ENCODE measurements at regions not wholly inside any gene's neighbourhood (a gene's known extent, or its start where the extent isn't known, plus 50 kb on each side); places are given as distances from the start of the nearest gene placed in this dataset.

GRCh38 chr6:40713002-40713719 lies 126.0 kb upstream of the LRFN2 start:
- peaks cover 3% of the 10 kb centered on the region for H3K27me3 Mint-ChIP-seq
- no peak for ATAC-seq (ENCODE audit: low read depth in 2 of 2)
- no peak overlapping the region for H3K4me3 ChIP-seq (ENCODE audit: low read depth, low read length)

GRCh38 chr6:40710626-40711330 lies 123.6 kb upstream of the LRFN2 start:
- DNase-seq: no peak
- no peak overlapping the region for H3K4me3 ChIP-seq (ENCODE audit: low read depth, low read length)
- no peaks in the 10 kb centered on the region for H3K36me3 ChIP-seq (ENCODE audit: control insufficient read depth, insufficient read depth, low read length)
- Mint-ChIP-seq H3K4me1 (no peaks in the 10 kb centered on the region), H3K27me3 (peaks cover 7% of the 10 kb centered on the region), H3K9me3 (peaks cover 0 to 4% (median 0%) of the 10 kb centered on the region in 7 donors), H3K27ac (no peak overlapping the region), H3K4me3 (no peak overlapping the region), H3K36me3 (no peaks in the 10 kb centered on the region)
- no peak overlapping the region for H3K27ac ChIP-seq (ENCODE audit: insufficient read depth, low read length, poor library complexity, severe bottlenecking)
- H3K4me1 ChIP-seq (ENCODE audit: control insufficient read depth, insufficient read depth, low read length, poor library complexity, severe bottlenecking): no peaks in the 10 kb centered on the region
- ATAC-seq (ENCODE audit: low read depth in 2 of 2): no peak
- H3K9me3 ChIP-seq (ENCODE audit: control insufficient read depth in 2 of 2, low read length in 2 of 2): no peaks in the 10 kb centered on the region
- H3K27me3 ChIP-seq (ENCODE audit: control insufficient read depth, insufficient read depth, low read length): no peaks in the 10 kb centered on the region

More at GRCh38 chr6:40713002-40713719, 126.0 kb upstream of the LRFN2 start:
- H3K36me3 Mint-ChIP-seq: no peaks in the 10 kb centered on the region
- peaks cover 0 to 3% (median 0%) of the 10 kb centered on the region in 7 donors for H3K9me3 Mint-ChIP-seq
- no peaks in the 10 kb centered on the region for H3K27me3 ChIP-seq (ENCODE audit: control insufficient read depth, insufficient read depth, low read length)
- no peak for DNase-seq
- no peak overlapping the region for H3K27ac ChIP-seq (ENCODE audit: insufficient read depth, low read length, poor library complexity, severe bottlenecking)
- no peaks in the 10 kb centered on the region for H3K4me1 ChIP-seq (ENCODE audit: control insufficient read depth, insufficient read depth, low read length, poor library complexity, severe bottlenecking)
- no peak overlapping the region for H3K27ac Mint-ChIP-seq
- H3K36me3 ChIP-seq (ENCODE audit: control insufficient read depth, insufficient read depth, low read length): no peaks in the 10 kb centered on the region
- no peaks in the 10 kb centered on the region for H3K9me3 ChIP-seq (ENCODE audit: control insufficient read depth in 2 of 2, low read length in 2 of 2)
- no peaks in the 10 kb centered on the region for H3K4me1 Mint-ChIP-seq
- no peak overlapping the region for H3K4me3 Mint-ChIP-seq

DNA sequence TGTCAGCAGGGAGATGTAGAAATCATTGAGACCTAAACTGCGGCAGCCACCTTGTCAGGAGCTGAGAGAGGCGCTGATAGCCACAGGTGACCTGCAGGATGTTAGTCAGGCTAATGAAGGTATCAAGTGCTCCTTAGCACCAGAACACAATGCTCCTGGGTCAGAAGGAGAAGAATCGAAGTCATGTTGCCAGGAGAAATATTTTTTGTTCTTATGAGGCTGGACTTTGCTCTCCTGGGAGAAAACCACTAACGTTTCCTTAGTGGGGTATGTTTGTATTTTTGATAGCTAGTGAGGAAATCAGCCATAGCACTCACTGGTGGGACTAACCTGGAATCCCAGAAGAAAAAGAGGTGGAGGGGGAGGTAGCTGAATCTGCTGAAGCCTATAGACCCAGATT lies 120.9 kb upstream of the LRFN2 start:
- H3K27ac Mint-ChIP-seq: no peak overlapping the region
- H3K9me3 ChIP-seq (ENCODE audit: control insufficient read depth in 2 of 2, low read length in 2 of 2): no peaks in the 10 kb centered on the region
- peaks cover 0 to 2% (median 0%) of the 10 kb centered on the region in 7 donors for H3K9me3 Mint-ChIP-seq
- H3K4me3 ChIP-seq (ENCODE audit: low read depth, low read length): no peak overlapping the region
- no peaks in the 10 kb centered on the region for H3K4me1 Mint-ChIP-seq
- peaks cover 7% of the 10 kb centered on the region for H3K27me3 Mint-ChIP-seq
- ATAC-seq (ENCODE audit: low read depth in 2 of 2) (no peak), DNase-seq (no peak)
- H3K27ac ChIP-seq (ENCODE audit: insufficient read depth, low read length, poor library complexity, severe bottlenecking): no peak overlapping the region
- no peaks in the 10 kb centered on the region for H3K4me1 ChIP-seq (ENCODE audit: control insufficient read depth, insufficient read depth, low read length, poor library complexity, severe bottlenecking)
- no peak overlapping the region for H3K4me3 Mint-ChIP-seq
- no peaks in the 10 kb centered on the region for H3K27me3 ChIP-seq (ENCODE audit: control insufficient read depth, insufficient read depth, low read length)
- no peaks in the 10 kb centered on the region for H3K36me3 Mint-ChIP-seq
- no peaks in the 10 kb centered on the region for H3K36me3 ChIP-seq (ENCODE audit: control insufficient read depth, insufficient read depth, low read length)

GRCh38 chr6:40706178-40706577 lies 119.0 kb upstream of the LRFN2 start:
- H3K27me3 Mint-ChIP-seq: peaks cover 13% of the 10 kb centered on the region
- Histone ChIP-seq H3K9me3 (ENCODE audit: control insufficient read depth in 2 of 2, low read length in 2 of 2) (no peaks in the 10 kb centered on the region), H3K27ac (ENCODE audit: insufficient read depth, low read length, poor library complexity, severe bottlenecking) (no peak overlapping the region), H3K36me3 (ENCODE audit: control insufficient read depth, insufficient read depth, low read length) (no peaks in the 10 kb centered on the region), H3K4me3 (ENCODE audit: low read depth, low read length) (no peak overlapping the region), H3K27me3 (ENCODE audit: control insufficient read depth, insufficient read depth, low read length) (no peaks in the 10 kb centered on the region), H3K4me1 (ENCODE audit: control insufficient read depth, insufficient read depth, low read length, poor library complexity, severe bottlenecking) (no peaks in the 10 kb centered on the region)
- H3K9me3 Mint-ChIP-seq: peaks cover 0 to 2% (median 0%) of the 10 kb centered on the region in 7 donors
- no peaks in the 10 kb centered on the region for H3K36me3 Mint-ChIP-seq
- no peak overlapping the region for H3K4me3 Mint-ChIP-seq
- no peaks in the 10 kb centered on the region for H3K4me1 Mint-ChIP-seq
- DNase-seq (no peak), ATAC-seq (ENCODE audit: low read depth in 2 of 2) (no peak)
- no peak overlapping the region for H3K27ac Mint-ChIP-seq

DNA sequence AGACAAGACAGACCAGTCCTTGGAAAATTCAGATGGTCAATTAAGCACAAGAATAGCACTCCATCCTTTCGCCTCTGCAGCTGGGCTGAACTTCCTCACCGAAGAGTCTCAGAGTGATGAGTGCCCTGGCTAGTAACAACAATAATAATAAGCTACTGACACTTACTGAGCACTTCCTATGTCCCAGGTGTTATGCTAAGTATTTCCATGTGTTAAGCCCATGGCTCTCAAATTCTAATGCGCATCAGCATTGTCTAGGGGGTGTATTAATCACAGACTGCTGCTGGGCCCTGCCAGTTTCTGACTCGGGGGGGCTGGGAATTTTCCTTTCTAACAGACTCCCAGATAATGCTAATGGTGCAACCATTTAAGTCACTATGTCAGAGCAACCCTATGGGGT lies 118.2 kb upstream of the LRFN2 start:
- Mint-ChIP-seq H3K4me1 (no peaks in the 10 kb centered on the region), H3K9me3 (peaks cover 0 to 2% (median 0%) of the 10 kb centered on the region in 7 donors), H3K36me3 (no peaks in the 10 kb centered on the region), H3K4me3 (no peak overlapping the region), H3K27ac (no peak overlapping the region), H3K27me3 (peaks cover 13% of the 10 kb centered on the region)
- Histone ChIP-seq H3K27ac (ENCODE audit: insufficient read depth, low read length, poor library complexity, severe bottlenecking) (no peak overlapping the region), H3K4me1 (ENCODE audit: control insufficient read depth, insufficient read depth, low read length, poor library complexity, severe bottlenecking) (no peaks in the 10 kb centered on the region), H3K27me3 (ENCODE audit: control insufficient read depth, insufficient read depth, low read length) (no peaks in the 10 kb centered on the region), H3K4me3 (ENCODE audit: low read depth, low read length) (no peak overlapping the region), H3K36me3 (ENCODE audit: control insufficient read depth, insufficient read depth, low read length) (no peaks in the 10 kb centered on the region), H3K9me3 (ENCODE audit: control insufficient read depth in 2 of 2, low read length in 2 of 2) (no peaks in the 10 kb centered on the region)
- ATAC-seq (ENCODE audit: low read depth in 2 of 2) (no peak), DNase-seq (no peak)

- peaks cover 0 to 2% (median 0%) of the 10 kb centered on the region in 7 donors for H3K9me3 Mint-ChIP-seq
- ATAC-seq (ENCODE audit: low read depth in 2 of 2) (no peak), DNase-seq (no peak)
- H3K27me3 Mint-ChIP-seq: peaks cover 15% of the 10 kb centered on the region
- no peak overlapping the region for H3K4me3 Mint-ChIP-seq
- Histone ChIP-seq H3K9me3 (ENCODE audit: control insufficient read depth in 2 of 2, low read length in 2 of 2) (no peaks in the 10 kb centered on the region), H3K27me3 (ENCODE audit: control insufficient read depth, insufficient read depth, low read length) (no peaks in the 10 kb centered on the region), H3K4me1 (ENCODE audit: control insufficient read depth, insufficient read depth, low read length, poor library complexity, severe bottlenecking) (no peaks in the 10 kb centered on the region), H3K4me3 (ENCODE audit: low read depth, low read length) (no peak overlapping the region), H3K27ac (ENCODE audit: insufficient read depth, low read length, poor library complexity, severe bottlenecking) (no peak overlapping the region), H3K36me3 (ENCODE audit: control insufficient read depth, insufficient read depth, low read length) (no peaks in the 10 kb centered on the region)
- no peaks in the 10 kb centered on the region for H3K36me3 Mint-ChIP-seq
- H3K27ac Mint-ChIP-seq: no peak overlapping the region
- peaks cover 0 to 2% (median 0%) of the 10 kb centered on the region in 4 donors for H3K4me1 Mint-ChIP-seq
These were observed 114.3 kb upstream of the LRFN2 start for GRCh38 chr6:40701352-40702007.

DNA sequence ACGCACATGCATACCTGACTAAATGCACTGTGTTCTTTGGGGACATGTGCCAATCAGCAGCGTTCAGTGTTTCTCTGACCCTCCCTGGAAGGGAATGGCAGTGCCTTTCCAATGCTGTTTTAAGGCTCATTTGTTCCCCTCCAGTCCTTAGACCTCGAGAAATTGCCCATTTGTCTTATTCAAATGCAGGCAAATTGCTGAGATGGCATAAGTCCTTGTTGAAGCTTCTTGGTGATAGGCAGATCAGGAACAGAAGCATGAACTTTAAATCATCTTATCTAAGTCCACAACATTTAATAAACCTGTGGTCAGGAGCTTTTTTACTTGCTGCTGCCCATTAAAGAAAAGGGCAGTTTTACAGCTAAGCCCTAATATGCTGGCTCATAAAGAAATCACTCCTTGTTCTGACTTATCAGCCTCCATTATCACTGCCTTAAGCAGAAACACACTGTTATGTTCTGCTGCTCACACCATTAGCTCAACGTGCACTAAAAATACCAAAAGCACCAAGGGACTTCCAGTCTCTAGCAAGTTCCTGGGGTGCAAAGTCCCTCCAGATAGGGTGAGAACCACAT lies 112.9 kb upstream of the LRFN2 start:
- Histone ChIP-seq H3K27ac (ENCODE audit: insufficient read depth, low read length, poor library complexity, severe bottlenecking) (no peak overlapping the region), H3K9me3 (ENCODE audit: control insufficient read depth in 2 of 2, low read length in 2 of 2) (no peaks in the 10 kb centered on the region), H3K4me3 (ENCODE audit: low read depth, low read length) (no peak overlapping the region), H3K36me3 (ENCODE audit: control insufficient read depth, insufficient read depth, low read length) (no peaks in the 10 kb centered on the region), H3K27me3 (ENCODE audit: control insufficient read depth, insufficient read depth, low read length) (no peaks in the 10 kb centered on the region), H3K4me1 (ENCODE audit: control insufficient read depth, insufficient read depth, low read length, poor library complexity, severe bottlenecking) (no peaks in the 10 kb centered on the region)
- Mint-ChIP-seq H3K4me3 (no peak overlapping the region), H3K27ac (no peak overlapping the region), H3K36me3 (no peaks in the 10 kb centered on the region), H3K9me3 (peaks cover 0 to 3% (median 0%) of the 10 kb centered on the region in 7 donors), H3K4me1 (peaks cover 0 to 3% (median 0%) of the 10 kb centered on the region in 4 donors), H3K27me3 (peaks cover 15% of the 10 kb centered on the region)
- no peak for DNase-seq
- no peak for ATAC-seq (ENCODE audit: low read depth in 2 of 2)
